Neutrophil (primary cell): ENCODE measurements at regions not wholly inside any gene's neighbourhood (a gene's known extent, or its start where the extent isn't known, plus 50 kb on each side); places are given as distances from the start of the nearest gene placed in this dataset.

Experiments used
- H3K27ac ChIP-seq: fragments of 200-600 bp; sonication (generic); 2 replicates; pipeline ENCODE4 v1.5.1; 2016; ENCODE audit warnings: mild to moderate bottlenecking, moderate library complexity
- H3K27me3 ChIP-seq: fragments of 200-600 bp; sonication (generic); 2 replicates; pipeline ENCODE4 v1.6.0; 2016; ENCODE audit warnings: mild to moderate bottlenecking
- H3K36me3 ChIP-seq: fragments of 200-600 bp; sonication (generic); 2 replicates; pipeline ENCODE4 v1.5.1; 2017
- H3K4me1 ChIP-seq, 2 experiments: fragments of 200-600 bp in 1 of 2; sonication (generic) in 1 of 2; 1 replicate in 1 of 2; 2 replicates in 1 of 2; pipeline versions ENCODE4 v1.5.1 to v1.6.1; 2013 to 2016; ENCODE audit warnings: low read depth in 1 of 2, low read length in 1 of 2, mild to moderate bottlenecking in 1 of 2, moderate library complexity in 1 of 2; ENCODE audit not compliant: control insufficient read depth in 1 of 2, insufficient read depth in 1 of 2
- H3K4me3 ChIP-seq, 2 experiments: fragments of 200-600 bp in 1 of 2; sonication (generic) in 1 of 2; 1 replicate in 1 of 2; 2 replicates in 1 of 2; pipeline ENCODE4 v1.5.1; 2013 to 2016; ENCODE audit warnings: low read depth in 1 of 2, low read length in 1 of 2, mild to moderate bottlenecking in 1 of 2, moderate library complexity in 1 of 2
- H3K9me3 ChIP-seq: fragments of 200-600 bp; sonication (generic); 2 replicates; pipeline ENCODE4 v1.5.1; 2016
- TF ChIP-seq, protein P1 (sequence below): fragments of 200-600 bp; sonication (generic); IDR thresholded peaks from 2 replicates; pipeline ENCODE4 v1.5.1; 2016; ENCODE audit warnings: antibody characterized with exemption

DNA sequence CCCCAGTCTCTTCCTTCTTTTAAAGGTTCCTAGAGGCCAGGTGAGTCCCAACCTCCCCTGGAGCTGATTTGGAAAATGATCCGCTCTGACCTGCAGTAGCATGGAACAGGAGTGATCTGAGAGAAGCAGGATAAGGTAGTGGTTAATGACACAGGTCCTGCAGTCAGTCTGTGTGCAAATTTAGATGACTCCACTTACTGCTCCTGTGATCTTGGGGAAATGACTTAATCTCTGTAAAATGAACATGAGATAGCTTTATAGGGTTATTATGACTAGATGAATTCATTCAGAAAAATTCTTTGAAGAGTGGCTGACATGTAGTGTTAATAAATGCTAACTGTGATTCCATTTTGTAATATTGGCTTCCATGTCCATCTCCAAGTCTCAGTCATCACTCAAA lies 374.9 kb upstream of the CAMK1G start:
- TF ChIP-seq, protein P1, sequence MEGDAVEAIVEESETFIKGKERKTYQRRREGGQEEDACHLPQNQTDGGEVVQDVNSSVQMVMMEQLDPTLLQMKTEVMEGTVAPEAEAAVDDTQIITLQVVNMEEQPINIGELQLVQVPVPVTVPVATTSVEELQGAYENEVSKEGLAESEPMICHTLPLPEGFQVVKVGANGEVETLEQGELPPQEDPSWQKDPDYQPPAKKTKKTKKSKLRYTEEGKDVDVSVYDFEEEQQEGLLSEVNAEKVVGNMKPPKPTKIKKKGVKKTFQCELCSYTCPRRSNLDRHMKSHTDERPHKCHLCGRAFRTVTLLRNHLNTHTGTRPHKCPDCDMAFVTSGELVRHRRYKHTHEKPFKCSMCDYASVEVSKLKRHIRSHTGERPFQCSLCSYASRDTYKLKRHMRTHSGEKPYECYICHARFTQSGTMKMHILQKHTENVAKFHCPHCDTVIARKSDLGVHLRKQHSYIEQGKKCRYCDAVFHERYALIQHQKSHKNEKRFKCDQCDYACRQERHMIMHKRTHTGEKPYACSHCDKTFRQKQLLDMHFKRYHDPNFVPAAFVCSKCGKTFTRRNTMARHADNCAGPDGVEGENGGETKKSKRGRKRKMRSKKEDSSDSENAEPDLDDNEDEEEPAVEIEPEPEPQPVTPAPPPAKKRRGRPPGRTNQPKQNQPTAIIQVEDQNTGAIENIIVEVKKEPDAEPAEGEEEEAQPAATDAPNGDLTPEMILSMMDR, result no peak
- H3K36me3 ChIP-seq, result no peaks in the 10 kb centered on the region
- no peak overlapping the region for H3K4me3 ChIP-seq
- no peaks in the 10 kb centered on the region for H3K9me3 ChIP-seq
- peaks cover 46% of the 10 kb centered on the region for H3K27me3 ChIP-seq
- no peaks in the 10 kb centered on the region for H3K4me1 ChIP-seq
- no peak overlapping the region for H3K27ac ChIP-seq

DNA sequence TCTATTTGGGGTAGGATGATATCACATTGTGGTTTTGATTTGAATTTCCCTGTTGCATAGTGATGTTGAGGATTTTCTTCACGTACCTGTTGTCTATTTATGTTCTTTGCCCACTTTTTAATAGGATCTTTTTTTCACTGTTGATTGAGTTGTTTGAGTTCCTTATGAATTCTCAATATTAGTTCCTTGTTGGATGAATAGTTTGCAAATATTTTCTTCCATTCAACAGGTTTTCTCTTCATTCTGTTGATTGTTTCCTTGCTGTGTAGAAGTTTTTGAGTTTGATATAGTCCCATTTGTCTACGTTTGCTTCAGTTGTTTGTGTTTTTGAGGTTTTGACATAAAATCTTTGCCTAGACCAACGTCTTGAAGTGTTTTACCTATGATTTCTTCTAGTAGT lies 369.5 kb upstream of the CAMK1G start:
- H3K4me1 ChIP-seq, result no peaks in the 10 kb centered on the region
- TF ChIP-seq, protein P1, result no peak
- H3K27me3 ChIP-seq, result peaks cover 16% of the 10 kb centered on the region
- H3K36me3 ChIP-seq, result no peaks in the 10 kb centered on the region
- H3K9me3 ChIP-seq, result no peaks in the 10 kb centered on the region
- H3K27ac ChIP-seq, result no peak overlapping the region
- no peak overlapping the region for H3K4me3 ChIP-seq

DNA sequence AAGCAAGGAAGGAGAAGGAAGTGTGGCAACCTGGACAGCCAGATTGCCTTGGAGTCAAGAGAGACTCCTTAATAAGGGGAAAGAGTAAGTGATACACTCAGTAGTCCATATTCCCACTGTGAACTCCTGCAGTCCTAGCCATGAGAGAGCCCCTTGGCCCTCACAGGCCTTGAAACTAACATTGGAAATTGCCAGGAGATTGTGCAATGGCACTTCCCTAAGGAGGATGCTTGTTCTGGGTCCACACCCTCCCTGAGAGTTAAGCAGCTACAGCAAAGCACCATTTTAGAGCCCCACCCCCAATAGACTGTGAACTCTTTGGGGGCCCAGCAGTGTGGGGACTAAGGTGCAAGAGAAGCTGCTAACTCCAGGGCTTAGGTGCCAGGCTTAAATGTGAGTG lies 367.7 kb upstream of the CAMK1G start:
- Histone ChIP-seq H3K4me3 (no peak overlapping the region), H3K36me3 (no peaks in the 10 kb centered on the region), H3K27ac (no peak overlapping the region), H3K27me3 (peaks cover 2% of the 10 kb centered on the region), H3K9me3 (no peaks in the 10 kb centered on the region), H3K4me1 (no peaks in the 10 kb centered on the region)
- TF ChIP-seq, protein P1, result no peak

DNA sequence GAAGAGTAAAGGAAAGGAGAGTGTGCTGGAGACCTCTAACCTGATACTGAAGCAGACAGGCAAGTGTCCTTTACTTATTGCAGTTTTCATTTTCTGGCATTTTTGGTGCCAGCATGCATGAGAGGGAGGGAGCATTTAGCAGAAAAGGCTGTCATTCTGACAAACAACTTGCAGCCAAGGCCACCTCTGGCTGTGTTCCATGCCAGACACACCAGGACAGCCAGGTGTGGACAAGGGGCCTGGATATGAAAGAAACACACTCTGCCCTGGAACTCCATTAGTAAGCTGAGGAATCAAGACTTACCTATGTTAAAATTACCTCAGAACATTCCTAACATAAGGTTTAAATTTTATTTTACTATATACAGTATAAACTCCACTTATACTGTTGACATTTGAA lies 365.4 kb upstream of the CAMK1G start:
- Histone ChIP-seq H3K4me3 (no peak overlapping the region), H3K9me3 (no peaks in the 10 kb centered on the region), H3K27me3 (no peaks in the 10 kb centered on the region), H3K27ac (no peak overlapping the region), H3K4me1 (no peaks in the 10 kb centered on the region), H3K36me3 (no peaks in the 10 kb centered on the region)
- TF ChIP-seq, protein P1, result no peak

DNA sequence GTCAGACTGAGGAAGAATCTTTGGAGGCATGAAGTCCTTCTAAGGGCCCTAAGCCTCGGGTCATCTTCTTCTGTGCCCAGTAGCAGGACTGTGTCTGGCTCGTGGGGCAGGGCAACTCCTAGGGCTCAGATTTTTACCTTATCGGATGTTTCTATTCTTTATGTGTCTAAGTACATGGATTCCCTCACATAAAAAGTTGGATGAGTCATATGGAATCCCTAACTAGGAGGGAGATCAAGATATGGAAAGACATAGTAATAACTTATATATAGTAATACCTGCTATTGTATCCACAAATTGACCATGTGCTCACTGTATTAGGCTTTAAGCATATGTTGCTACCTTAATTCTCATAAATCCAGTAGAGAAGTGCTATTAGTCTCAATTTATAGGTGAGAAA lies 364.5 kb upstream of the CAMK1G start:
- H3K9me3 ChIP-seq, result no peaks in the 10 kb centered on the region
- no peaks in the 10 kb centered on the region for H3K4me1 ChIP-seq
- no peaks in the 10 kb centered on the region for H3K36me3 ChIP-seq
- TF ChIP-seq, protein P1, result no peak
- H3K4me3 ChIP-seq, result no peak overlapping the region
- no peaks in the 10 kb centered on the region for H3K27me3 ChIP-seq
- no peak overlapping the region for H3K27ac ChIP-seq
